RCC 7860 (cell line): ENCODE measurements at regions not wholly inside any gene's neighbourhood (a gene's known extent, or its start where the extent isn't known, plus 50 kb on each side); places are given as distances from the start of the nearest gene placed in this dataset.
A peak's percentile ranks its signal among the peaks of the same experiment; 100 is the strongest.

Experiments
- DNase-seq: peaks from one replicate; pipeline ENCODE4 v3.0.0-alpha.2; 2015; ENCODE audit warnings: low spot score
- FAIRE-seq: peaks from 2 replicates; lab custom pipeline; 2012; peaks lifted over from hg19 to GRCh38; lab: Jason Lieb, UNC

DNA sequence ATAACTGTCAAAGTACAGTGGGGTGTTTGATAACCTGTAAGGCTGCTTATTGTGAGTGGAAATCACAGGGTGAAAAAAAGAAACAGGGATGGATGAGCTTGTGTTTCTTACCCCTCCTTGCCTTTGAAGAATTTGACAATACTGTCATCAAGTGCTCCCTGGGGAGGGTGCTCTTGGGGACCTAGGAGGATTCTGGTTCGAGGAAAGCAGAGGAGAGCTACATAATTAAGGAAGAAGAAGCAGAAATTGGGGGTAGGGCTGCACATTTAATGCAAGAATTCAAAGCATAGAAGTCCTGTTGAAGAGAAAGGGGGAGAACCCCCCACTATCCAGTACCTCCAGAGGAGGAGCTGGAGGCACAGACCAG, 208.1 kb upstream of the PHYHIPL start:
- FAIRE-seq (no peak), DNase-seq (no peak)

DNA sequence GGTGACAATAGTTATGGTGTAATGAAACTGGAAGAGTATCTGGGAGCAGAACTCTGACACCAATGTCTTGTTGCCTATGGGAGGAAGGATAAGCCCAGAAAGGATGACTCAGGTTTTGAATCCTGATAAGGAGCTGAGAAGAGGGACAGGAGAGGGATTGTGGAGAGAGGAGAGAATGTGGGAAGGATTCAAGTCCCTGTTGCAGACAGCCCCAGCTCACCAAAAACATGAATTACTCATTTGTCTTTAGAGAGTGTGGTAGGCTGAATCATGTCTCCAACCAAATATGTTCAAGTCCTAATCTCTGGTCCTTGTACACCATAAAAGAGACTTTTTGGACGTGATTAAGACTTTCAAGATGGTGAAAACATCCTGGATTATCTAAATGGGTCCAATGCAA, 206.9 kb upstream of the PHYHIPL start:
- FAIRE-seq (no peak), DNase-seq (peak; percentile 14)

- FAIRE-seq (no peak), DNase-seq (no peak)
These were observed 206.1 kb upstream of the PHYHIPL start for GRCh38 chr10:58970160-58970915.

DNA sequence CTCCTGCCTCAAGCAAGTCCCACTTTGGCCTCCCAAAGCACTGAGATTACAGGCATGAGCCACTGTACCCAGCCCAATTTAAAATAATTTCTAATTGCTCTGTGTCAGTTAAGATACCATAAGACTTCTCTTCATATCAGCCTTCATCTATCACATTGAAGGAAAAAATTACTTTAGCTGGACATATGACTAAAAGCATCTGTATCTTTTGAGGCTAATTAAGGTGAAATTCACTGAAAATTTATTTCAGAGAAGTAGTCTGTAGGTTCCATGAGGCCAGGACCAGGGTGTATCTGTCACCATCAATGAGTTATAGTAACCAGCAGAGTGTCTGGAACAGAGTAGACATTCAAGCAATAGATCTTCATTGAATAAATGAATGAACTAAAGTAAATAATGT, 205.2 kb upstream of the PHYHIPL start:
- DNase-seq (no peak), FAIRE-seq (no peak)

DNA sequence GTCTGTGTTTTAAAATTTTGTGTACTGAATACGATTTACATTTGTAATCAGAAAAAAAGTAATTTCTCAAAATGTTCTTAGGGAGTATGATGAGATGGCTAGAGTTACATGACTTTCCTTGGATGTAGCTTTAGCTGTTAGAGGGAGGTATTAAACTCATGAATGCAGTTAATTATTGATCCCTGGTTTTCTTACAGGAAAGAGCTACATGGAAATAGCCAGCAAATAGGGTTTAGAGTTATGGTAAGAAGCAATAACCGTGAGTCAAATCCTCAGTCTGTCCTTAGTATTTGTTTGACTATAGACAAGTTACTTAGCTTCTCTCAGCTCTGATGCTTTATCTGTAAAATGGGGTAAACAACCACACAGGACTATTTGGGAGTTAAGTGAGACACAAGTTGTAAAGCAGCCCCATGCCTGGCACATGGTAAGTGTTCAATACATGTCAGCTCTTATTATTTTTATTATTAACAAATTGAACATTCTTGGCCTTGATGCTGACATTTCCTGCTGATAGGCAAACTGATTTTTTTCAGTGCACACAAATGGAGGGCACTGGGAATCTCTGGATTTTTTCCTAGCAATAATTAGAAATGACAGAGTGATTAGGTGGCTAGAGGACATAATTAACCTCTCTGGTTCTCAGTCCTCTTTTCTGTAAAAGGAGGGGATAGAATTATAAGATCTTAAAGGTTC, 204.5 kb upstream of the PHYHIPL start:
- DNase-seq (no peak), FAIRE-seq (no peak)

DNA sequence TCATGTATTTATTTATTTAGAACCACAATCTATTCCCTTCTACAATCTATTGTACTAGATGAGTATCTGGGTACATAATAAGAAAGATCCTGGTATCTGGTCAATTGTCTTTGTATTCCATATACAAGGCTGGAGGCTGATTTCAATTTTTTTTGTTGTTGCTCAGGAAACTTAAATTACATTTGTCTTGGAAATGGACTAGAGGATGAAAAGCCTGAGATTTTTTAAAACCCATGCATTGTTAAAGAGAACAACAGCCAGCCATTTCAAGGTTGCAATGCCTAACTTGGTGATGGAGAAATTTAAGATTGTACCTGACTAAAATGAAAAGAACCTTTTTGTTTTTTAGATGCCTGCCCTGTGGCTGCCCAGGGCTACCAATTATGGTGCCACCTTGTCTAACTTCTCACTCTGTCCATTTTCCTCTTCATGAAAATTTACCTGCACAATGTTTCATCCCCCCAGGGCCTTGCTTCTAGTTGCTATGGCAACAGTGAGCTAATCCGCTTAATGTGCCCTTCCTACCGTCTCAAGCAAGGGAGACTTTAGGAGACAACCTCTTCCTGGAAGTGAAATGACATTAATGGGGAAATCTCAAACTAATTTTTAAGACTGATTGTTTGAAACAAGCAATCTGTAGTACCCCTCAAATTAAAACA, 203.7 kb upstream of the PHYHIPL start:
- FAIRE-seq (no peak), DNase-seq (no peak)

- FAIRE-seq (no peak), DNase-seq (no peak)
These were observed 203.2 kb upstream of the PHYHIPL start for GRCh38 chr10:58973235-58973595.

DNA sequence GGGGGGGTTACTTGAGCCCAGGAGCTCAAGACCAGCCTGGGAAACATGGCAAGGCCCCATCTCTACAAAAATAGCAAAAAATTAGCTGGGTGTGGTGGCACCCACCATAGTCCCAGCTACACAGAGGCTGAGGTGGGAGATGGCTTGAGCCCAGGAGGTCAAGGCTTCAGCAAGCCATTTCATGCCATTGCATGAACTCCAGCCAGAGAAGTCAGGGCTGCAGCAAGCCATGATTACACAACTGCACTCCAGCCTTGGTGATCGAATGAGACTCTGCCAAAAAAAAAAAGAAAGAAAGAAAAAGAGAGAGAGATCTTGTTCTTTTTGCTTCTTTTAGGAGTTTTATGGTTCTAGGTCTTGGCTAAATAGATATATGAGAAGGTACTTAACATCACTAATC, 200.2 kb upstream of the PHYHIPL start:
- FAIRE-seq (no peak), DNase-seq (no peak)

- DNase-seq (no peak), FAIRE-seq (no peak)
These were observed 196.7 kb upstream of the PHYHIPL start for GRCh38 chr10:58979711-58980110.

- FAIRE-seq: no peak
- no peak for DNase-seq
These were observed 195.5 kb upstream of the PHYHIPL start for GRCh38 chr10:58980826-58981415.

DNA sequence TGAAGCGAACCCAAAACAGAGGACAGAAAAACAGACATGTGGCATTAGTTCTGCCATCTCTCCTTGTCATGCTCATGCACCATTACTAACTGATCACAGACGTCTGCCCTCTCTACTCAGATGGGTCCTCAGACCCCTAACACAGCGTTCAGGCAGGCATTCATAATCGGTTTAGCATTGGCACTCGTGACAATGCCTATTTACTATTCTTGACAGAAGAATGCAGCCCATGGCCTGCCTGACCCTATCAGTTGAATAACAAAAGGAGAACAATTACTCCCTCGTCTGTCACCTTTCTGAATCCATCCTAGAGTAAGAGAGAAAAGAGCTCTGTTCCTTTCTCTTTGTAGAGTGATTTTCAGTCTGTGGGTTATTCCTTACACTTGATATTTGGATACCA, 194.6 kb upstream of the PHYHIPL start:
- no peak for FAIRE-seq

DNA sequence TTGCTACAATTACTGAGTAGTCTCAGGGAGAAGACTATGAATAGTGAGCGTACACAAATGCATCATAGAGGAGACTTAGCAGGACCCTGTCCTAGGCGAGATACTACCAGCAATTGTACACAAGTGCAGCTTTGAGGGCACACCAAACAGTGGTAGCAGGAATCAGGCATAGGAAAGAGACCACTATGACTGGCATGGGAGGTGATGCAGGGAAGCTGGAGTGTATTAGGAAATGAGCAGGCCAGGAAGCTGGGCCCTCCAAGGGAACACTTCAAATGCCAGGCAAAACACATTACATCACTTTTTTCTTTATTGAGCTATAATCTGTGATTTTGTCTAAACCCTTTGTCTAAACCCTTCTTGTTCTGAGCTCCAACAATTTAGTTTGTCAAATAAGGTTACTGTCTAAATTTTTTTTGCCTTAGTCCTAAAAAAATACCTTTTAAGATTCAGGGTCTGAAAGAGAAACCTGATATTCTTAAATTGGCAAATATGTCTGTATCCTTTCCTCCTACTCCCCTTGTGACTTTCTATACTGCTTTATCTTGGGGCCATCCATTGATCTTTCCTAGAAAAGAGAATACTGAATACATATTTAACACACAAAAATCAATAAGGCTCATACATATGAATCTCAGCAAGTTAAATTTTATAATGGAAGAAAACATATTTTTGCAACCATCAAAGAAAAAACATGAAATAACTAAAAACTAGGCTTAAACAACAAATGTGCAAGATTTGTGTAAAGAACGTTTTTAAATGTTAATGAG, 193.8 kb upstream of the PHYHIPL start:
- DNase-seq (no peak), FAIRE-seq (no peak)

More for the DNA sequence above, 194.6 kb upstream of the PHYHIPL start:
- no peak for DNase-seq

GRCh38 chr10:58985216-58985615, 191.2 kb upstream of the PHYHIPL start:
- DNase-seq (no peak), FAIRE-seq (no peak)

DNA sequence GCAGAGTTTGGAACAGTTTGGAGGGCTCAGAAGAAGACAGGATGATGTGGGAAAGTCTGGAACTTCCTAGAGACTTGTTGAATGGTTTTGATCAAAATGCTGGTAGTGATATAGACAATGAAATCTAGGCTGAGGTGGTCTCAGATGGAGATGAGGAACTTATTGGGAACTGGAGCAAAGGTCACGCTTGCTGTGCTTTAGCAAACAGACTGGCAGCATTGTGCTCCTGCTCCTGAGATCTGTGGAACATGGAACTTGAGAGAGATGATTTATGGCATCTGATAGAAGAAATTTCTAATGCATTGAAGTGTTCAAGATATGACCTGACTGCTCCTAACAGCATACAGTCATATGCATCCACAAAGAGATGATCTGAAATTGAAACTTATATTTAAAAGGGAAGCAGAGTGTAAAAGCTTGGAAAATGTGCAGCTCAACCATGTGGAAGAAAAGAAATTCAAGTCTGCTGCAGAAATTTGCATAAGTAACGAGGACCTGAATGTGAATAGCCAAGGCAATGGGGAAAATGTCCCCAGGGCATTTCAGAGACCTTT, 186.9 kb upstream of the PHYHIPL start:
- no peak for DNase-seq
- FAIRE-seq: no peak

DNA sequence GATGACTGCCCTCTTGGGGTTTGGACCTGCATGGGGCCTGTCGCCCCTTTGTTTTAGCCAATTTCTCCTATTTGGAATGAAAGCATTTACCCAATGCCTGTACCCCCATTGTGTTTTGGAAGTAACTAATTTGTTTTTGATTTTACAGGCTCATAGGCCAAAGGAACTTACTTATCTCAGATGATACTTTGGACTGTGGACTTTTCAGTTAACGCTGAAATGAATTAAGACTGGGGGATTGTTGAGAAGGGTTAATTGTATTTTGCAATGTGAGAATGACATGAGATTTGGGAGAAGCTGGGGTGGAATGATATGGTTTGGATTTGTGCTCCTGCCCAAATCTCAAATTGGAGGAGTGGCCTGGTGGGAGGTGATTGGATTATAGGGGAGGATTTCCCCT, 185.8 kb upstream of the PHYHIPL start:
- FAIRE-seq: no peak

DNA sequence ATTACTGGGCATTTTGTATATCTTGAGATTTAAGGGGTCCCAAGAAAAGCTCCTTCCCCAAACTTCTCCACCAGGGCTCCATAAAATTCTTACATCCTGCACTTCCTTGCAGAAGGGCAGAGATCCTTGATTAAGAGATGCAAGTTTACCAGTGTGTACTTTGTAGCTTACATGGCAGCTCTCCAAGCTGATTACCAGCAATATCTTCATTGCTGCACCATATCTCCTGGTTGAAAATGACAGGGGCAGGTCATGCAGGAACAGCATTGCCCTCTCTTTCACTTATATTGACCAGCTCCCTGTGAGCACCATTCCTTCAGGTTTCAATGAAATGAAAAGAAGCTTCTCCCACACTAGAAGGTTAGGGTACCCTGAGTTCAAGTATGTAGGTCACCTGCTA, 184.6 kb upstream of the PHYHIPL start:
- FAIRE-seq: no peak

More for the DNA sequence above, 185.8 kb upstream of the PHYHIPL start:
- no peak for DNase-seq

DNA sequence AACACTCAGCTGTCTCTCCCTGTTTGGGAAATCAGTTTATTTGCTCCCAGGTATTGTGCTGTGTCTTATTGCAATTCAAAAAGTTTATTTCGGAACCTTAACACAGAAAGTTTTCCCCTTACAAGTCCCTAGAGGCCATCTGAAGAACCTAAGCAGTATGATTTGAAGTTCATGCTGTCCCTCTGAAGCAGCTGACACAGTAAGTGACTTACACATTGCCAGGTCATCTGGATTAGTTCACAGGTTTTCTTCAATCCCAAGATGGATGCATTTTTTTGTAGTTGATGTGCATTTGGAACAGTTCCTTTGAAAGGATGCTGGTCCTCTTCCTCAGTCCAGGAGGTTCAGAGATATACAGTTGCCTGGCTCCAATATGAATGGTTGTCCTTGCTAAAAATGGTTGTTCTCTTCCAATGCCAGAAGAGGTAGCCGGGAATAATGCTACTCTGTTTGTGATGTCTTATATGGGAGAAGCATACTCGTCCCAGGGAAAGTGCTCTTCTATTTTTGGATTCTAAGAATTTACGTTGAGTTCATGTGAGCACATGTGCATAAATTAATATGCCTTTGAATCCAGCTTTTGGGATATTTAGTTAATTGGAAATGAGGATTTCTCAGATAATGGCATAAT, 183.5 kb upstream of the PHYHIPL start:
- no peak for DNase-seq
- no peak for FAIRE-seq

More for the DNA sequence above, 184.6 kb upstream of the PHYHIPL start:
- no peak for DNase-seq

DNA sequence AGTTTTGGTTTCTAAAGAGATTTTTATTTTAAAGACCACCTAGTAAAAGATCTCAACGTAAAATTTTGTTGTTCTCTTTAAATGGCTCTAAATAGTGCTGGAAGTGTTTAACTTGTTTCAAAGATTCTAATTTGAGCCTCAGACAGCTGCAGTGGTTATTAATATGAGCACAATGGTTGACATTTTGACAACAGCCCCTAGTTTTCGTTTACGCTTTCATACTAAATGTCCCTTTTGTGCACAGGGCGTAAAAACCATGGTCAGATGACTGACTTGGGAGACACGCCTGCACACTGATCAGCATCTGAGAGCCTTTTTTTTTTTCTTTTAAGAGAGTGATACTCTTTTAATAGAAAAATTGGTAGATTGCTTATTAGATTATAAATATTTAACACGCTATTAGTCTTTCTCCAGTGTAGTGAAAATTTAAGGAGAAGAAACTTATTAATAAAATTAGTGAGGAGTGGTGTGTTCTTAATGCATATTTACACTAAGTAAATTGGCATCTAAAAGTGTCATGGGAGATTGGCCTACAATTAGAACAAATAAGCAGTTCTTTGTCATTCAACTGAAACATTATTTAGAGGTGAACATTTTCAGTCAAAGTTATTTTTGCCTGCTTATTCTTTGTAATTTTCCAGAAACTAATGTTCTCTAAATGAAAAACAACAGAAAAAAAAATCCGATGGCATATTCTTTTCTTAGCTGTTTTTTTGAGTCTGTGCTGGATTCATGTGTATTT, 182.8 kb upstream of the PHYHIPL start:
- DNase-seq: no peak
- no peak for FAIRE-seq

- FAIRE-seq: peak; percentile 35
- no peak for DNase-seq
These were observed 182.0 kb upstream of the PHYHIPL start for GRCh38 chr10:58994226-58995057.
